Psoas muscle (tissue), 7 donors: ENCODE measurements at regions not wholly inside any gene's neighbourhood (a gene's known extent, or its start where the extent isn't known, plus 50 kb on each side); places are given as distances from the start of the nearest gene placed in this dataset.
A peak's percentile ranks its signal among the peaks of the same experiment; 100 is the strongest.

Experiments
- ATAC-seq, 4 donors: fragments of 200-7000 bp; cut with Tn5 transposase; one replicate each; pipeline ENCODE4 v1.9.1; 2020; ENCODE audit warnings: moderate library complexity in 3 of 4, mild to moderate bottlenecking in 2 of 4
- DNase-seq, 2 donors: peaks; one replicate each; pipeline ENCODE4 v3.0.0-alpha.2; 2020
- H3K27ac ChIP-seq: fragments of 200-600 bp; one replicate; pipeline ENCODE4 v1.8.0; 2022
- H3K27me3 ChIP-seq, 3 donors: fragments of 200-600 bp in 1 of 3; one replicate each; pipeline versions ENCODE4 v1.6.1 to v1.8.0; 2013 to 2022; ENCODE audit warnings: low read length in 2 of 3, mild to moderate bottlenecking in 2 of 3, moderate library complexity in 1 of 3; ENCODE audit not compliant: insufficient read depth in 3 of 3
- H3K36me3 ChIP-seq, 2 donors: fragments of 200-600 bp in 1 of 2; one replicate each; pipeline versions ENCODE4 v1.6.1 to v1.8.0; 2013 to 2022; ENCODE audit warnings: low read depth in 1 of 2, mild to moderate bottlenecking in 1 of 2, moderate library complexity in 1 of 2; ENCODE audit not compliant: insufficient read depth in 1 of 2
- H3K4me1 ChIP-seq: fragments of 200-600 bp; one replicate; pipeline ENCODE4 v1.8.0; 2022
- H3K4me3 ChIP-seq: fragments of 200-600 bp; one replicate; pipeline ENCODE4 v1.8.0; 2022; ENCODE audit warnings: mild to moderate bottlenecking
- H3K9me3 ChIP-seq: fragments of 200-600 bp; one replicate; pipeline ENCODE4 v1.8.0; 2022
- WGBS, 3 donors: extraction: QIAGEN DNeasy Blood & Tissue Kit; methylation state at CpG; one replicate each; pipeline versions ENCODE4 v1.1.6 to v1.1.7; 2013; 5-methylcytosine and 5-hydroxymethylcytosine counted together
- intact Hi-C, 2 donors: fragments of 100-400 bp; cut with DNase I; formaldehyde crosslinking; loops; one replicate each; pipeline versions ENCODE4 v1.11.0 to v1.14.2; 2022
- TF ChIP-seq, protein P1 (sequence below): fragments of 200-600 bp; IDR thresholded peaks from one replicate; pipeline ENCODE4 v1.8.0; 2022; ENCODE audit warnings: antibody characterized with exemption
- donor health status: healthy with polysubstance abuse.
- donor health status: DM: no; HTN: no; CAD: no; lungs with moderate emphysema.
- donor health status: Bipolar disorder and iron deficiency.
- donor health status: healthy.
- donor health status: DM: yes; HTN: yes; CAD: no.
- donor health status: DM: no; HTN: no; CAD: no.
- donor health status: DM: yes; HTN: yes; CAD: no.

DNA sequence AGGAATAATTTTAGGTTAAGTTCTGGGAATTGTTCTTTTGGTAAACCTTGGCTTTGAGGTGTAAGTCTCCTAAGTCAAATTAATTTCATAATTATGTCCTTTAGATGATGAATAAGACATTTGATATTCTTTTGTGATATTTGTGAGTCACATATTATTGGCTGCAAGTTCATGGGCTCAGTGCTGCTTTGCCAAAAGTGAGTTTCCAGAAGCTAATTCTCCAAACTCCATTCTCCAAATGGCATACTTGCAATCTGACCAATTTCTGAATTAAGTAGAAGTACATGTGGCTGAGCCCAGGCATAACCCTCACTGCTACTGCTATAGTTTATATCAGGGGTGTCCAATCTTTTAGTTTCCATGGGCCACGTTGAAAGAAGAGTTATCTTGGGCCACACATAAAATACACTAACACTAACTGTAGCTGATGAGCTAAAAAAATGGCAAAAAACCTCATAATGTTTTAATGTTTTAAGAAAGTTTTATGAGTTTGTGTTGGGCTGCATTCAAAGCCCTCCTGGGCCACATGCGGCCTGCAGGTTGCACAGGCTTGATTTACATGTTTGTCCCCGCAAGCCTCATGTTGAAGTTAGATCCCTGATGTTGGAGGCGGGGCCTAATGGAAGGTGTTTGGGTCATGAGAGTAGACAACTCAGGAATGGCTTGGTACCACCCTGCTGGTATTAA, 196.1 kb downstream of the ZNF330 start:
- intact Hi-C loops = no loop called here
- ATAC-seq (no peak), DNase-seq (no peak)
- Histone ChIP-seq H3K27ac (no peak overlapping the region), H3K27me3 (no peaks in the 10 kb centered on the region), H3K36me3 (no peaks in the 10 kb centered on the region), H3K4me3 (no peak overlapping the region), H3K9me3 (no peaks in the 10 kb centered on the region), H3K4me1 (no peaks in the 10 kb centered on the region)
- TF ChIP-seq, protein P1, sequence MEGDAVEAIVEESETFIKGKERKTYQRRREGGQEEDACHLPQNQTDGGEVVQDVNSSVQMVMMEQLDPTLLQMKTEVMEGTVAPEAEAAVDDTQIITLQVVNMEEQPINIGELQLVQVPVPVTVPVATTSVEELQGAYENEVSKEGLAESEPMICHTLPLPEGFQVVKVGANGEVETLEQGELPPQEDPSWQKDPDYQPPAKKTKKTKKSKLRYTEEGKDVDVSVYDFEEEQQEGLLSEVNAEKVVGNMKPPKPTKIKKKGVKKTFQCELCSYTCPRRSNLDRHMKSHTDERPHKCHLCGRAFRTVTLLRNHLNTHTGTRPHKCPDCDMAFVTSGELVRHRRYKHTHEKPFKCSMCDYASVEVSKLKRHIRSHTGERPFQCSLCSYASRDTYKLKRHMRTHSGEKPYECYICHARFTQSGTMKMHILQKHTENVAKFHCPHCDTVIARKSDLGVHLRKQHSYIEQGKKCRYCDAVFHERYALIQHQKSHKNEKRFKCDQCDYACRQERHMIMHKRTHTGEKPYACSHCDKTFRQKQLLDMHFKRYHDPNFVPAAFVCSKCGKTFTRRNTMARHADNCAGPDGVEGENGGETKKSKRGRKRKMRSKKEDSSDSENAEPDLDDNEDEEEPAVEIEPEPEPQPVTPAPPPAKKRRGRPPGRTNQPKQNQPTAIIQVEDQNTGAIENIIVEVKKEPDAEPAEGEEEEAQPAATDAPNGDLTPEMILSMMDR = no peak
- WGBS, 3 donors = 66 to 85% (median 84%) methylated on average over 4 of the region's 4 CpGs

- Histone ChIP-seq H3K9me3 (no peaks in the 10 kb centered on the region), H3K36me3 (no peaks in the 10 kb centered on the region), H3K4me3 (no peak overlapping the region), H3K4me1 (no peaks in the 10 kb centered on the region), H3K27ac (no peak overlapping the region), H3K27me3 (no peaks in the 10 kb centered on the region)
- TF ChIP-seq, protein P1 = no peak
- intact Hi-C loops = no loop called here
- DNase-seq (no peak), ATAC-seq (no peak)
- WGBS, 3 donors = 80 to 89% (median 86%) methylated on average over 2 of the region's 2 CpGs
Observed at GRCh38 chr4:141417387-141417786, 196.7 kb downstream of the ZNF330 start.

GRCh38 chr4:141425124-141425523, 204.4 kb downstream of the ZNF330 start:
- TF ChIP-seq, protein P1 = no peak
- intact Hi-C loops = no loop called here
- Histone ChIP-seq H3K9me3 (no peaks in the 10 kb centered on the region), H3K27ac (peak overlapping the region; percentile 63), H3K36me3 (no peaks in the 10 kb centered on the region), H3K4me1 (peaks cover 14% of the 10 kb centered on the region), H3K4me3 (no peak overlapping the region), H3K27me3 (no peaks in the 10 kb centered on the region)
- DNase-seq = no peak
- ATAC-seq = peak; percentile 91 to 100 (median 98)
- 22 to 53% (median 26%) methylated on average over 1 of the region's 1 CpG for WGBS, 3 donors

DNA sequence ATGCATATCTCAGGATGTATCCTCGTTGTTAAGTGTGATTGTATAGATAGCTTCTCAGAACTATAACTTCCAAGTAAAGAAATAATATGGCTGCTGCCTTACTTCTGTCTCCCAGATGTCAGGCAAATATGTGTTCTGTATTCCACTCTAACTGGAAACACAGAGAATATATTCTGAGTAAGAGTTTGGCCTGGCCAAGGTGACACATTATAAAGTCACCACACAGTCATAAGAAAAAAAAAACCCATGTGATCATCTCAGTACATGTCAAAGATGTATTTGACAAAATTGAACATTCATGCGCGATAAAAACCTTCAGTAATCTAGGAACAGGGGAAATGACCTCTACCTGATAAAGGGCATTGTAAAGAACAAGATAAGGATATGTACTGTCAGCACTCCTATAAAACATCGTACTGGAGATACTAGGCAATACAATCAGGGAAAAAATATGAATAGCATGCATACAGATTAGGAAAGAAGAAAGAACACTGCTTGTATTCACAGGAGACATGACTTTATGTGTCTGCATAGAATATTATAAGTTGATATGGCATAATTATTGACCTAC, 207.1 kb downstream of the ZNF330 start:
- TF ChIP-seq, protein P1 = no peak
- no peak overlapping the region for H3K4me3 ChIP-seq
- no peak for ATAC-seq
- DNase-seq = no peak
- intact Hi-C loops = no loop called here
- 80 to 89% (median 84%) methylated on average over 4 of the region's 4 CpGs for WGBS, 3 donors
- no peaks in the 10 kb centered on the region for H3K36me3 ChIP-seq
- peaks cover 14% of the 10 kb centered on the region for H3K4me1 ChIP-seq
- H3K9me3 ChIP-seq = no peaks in the 10 kb centered on the region
- no peaks in the 10 kb centered on the region for H3K27me3 ChIP-seq
- no peak overlapping the region for H3K27ac ChIP-seq
